Keratinocyte (primary cell): ENCODE measurements at regions not wholly inside any gene's neighbourhood (a gene's known extent, or its start where the extent isn't known, plus 50 kb on each side); places are given as distances from the start of the nearest gene placed in this dataset.

Source experiments
- CTCF ChIP-seq, 3 experiments: IDR thresholded peaks in 1 of 3; conservative IDR thresholded peaks in 1 of 3; optimal IDR thresholded peaks in 1 of 3; 2 replicates in 2 of 3; 3 replicates in 1 of 3; pipeline versions ENCODE3 to v1.5.1; 2011; ENCODE audit warnings: low read length in 3 of 3, mild to moderate bottlenecking in 3 of 3, moderate library complexity in 2 of 3, control low read depth in 1 of 3, inconsistent platforms in 1 of 3; ENCODE audit not compliant: insufficient read depth in 2 of 3; ENCODE audit errors: extremely low read depth in 1 of 3
- EZH2 ChIP-seq: IDR thresholded peaks from one replicate; pipeline ENCODE4 v1.6.1; 2012; ENCODE audit warnings: inconsistent platforms, mild to moderate bottlenecking, low read length, moderate library complexity

- no peak for TF ChIP-seq CTCF (optimal IDR thresholded peaks at IDR 0.05 in 1 of 3, IDR thresholded peaks at IDR 0.05 in 1 of 3, conservative IDR thresholded peaks at IDR 0.05 in 1 of 3; ENCODE audit: extremely low read depth in 1 of 3, insufficient read depth in 2 of 3, low read length in 3 of 3)
- no peak for TF ChIP-seq EZH2
Observed at GRCh38 chr3:184466413-184466960, 86.6 kb downstream of the CHRD start.
